ENCODE measurements at regions not wholly inside any gene's neighbourhood (a gene's known extent, or its start where the extent isn't known, plus 50 kb on each side); places are given as distances from the start of the nearest gene placed in this dataset.

- TF ChIP-seq EP300 (IDR thresholded peaks at IDR 0.05) (no peak), POLR2A (IDR thresholded peaks at IDR 0.05) (no peak), POLR2AphosphoS5 (IDR thresholded peaks at IDR 0.05) (no peak), CTCF (IDR thresholded peaks at IDR 0.05) (no peak)
- ATAC-seq (ENCODE audit: low FRiP score in 2 of 2): no peak
- H3K36me3 ChIP-seq: no peaks in the 10 kb centered on the region
Measured at GRCh38 chr2:20533993-20534622, 87.2 kb downstream of the RHOB start.

GRCh38 chr2:20534913-20535801, 88.3 kb downstream of the RHOB start:
- Histone ChIP-seq H3K27ac (no peak overlapping the region), H3K4me3 (no peak overlapping the region), H3K9me3 (no peaks in the 10 kb centered on the region), H3K4me1 (peaks cover 0 to 16% (median 7%) of the 10 kb centered on the region in 4 donors), H3K36me3 (no peaks in the 10 kb centered on the region), H3K27me3 (no peaks in the 10 kb centered on the region)
- ATAC-seq (ENCODE audit: low FRiP score in 2 of 2): no peak
- no peak for TF ChIP-seq POLR2A (IDR thresholded peaks at IDR 0.05)
- no peak for TF ChIP-seq POLR2AphosphoS5 (IDR thresholded peaks at IDR 0.05)
- no peak for TF ChIP-seq EP300 (IDR thresholded peaks at IDR 0.05)
- no peak for TF ChIP-seq CTCF (IDR thresholded peaks at IDR 0.05)
- WGBS, 2 donors: 93 to 94% methylated on average over 14 to 19 of the region's 19 CpGs
- no peak for DNase-seq

More at GRCh38 chr2:20533993-20534622, 87.2 kb downstream of the RHOB start:
- 88 to 89% methylated on average over 10 of the region's 10 CpGs for WGBS, 2 donors
- Histone ChIP-seq H3K4me1 (peaks cover 0 to 13% (median 7%) of the 10 kb centered on the region in 4 donors), H3K27me3 (no peaks in the 10 kb centered on the region), H3K27ac (no peak overlapping the region), H3K9me3 (no peaks in the 10 kb centered on the region), H3K4me3 (no peak overlapping the region)
- no peak for DNase-seq

GRCh38 chr2:20536619-20537422, 89.9 kb downstream of the RHOB start:
- no peak for DNase-seq

More at GRCh38 chr2:20536619-20537422, 89.9 kb downstream of the RHOB start:
- Histone ChIP-seq H3K36me3 (no peaks in the 10 kb centered on the region), H3K27ac (no peak overlapping the region), H3K27me3 (no peaks in the 10 kb centered on the region), H3K4me1 (peaks cover 0 to 16% (median 7%) of the 10 kb centered on the region in 4 donors), H3K4me3 (no peak overlapping the region), H3K9me3 (no peaks in the 10 kb centered on the region)
- ATAC-seq (ENCODE audit: low FRiP score in 2 of 2): no peak
- TF ChIP-seq EP300 (IDR thresholded peaks at IDR 0.05) (no peak), CTCF (IDR thresholded peaks at IDR 0.05) (no peak), POLR2AphosphoS5 (IDR thresholded peaks at IDR 0.05) (no peak), POLR2A (IDR thresholded peaks at IDR 0.05) (no peak)
- whole genome bisulfite sequencing, 2 donors: 88% methylated on average over 13 to 15 of the region's 15 CpGs

Measured in upper lobe of left lung (tissue), 6 donors.